H9 (cell line): ENCODE measurements at regions not wholly inside any gene's neighbourhood (a gene's known extent, or its start where the extent isn't known, plus 50 kb on each side); places are given as distances from the start of the nearest gene placed in this dataset.

Source experiments
- DNase-seq: peaks from one replicate; pipeline ENCODE4 v3.0.0-alpha.2; 2017
- H2AFZ ChIP-seq: one replicate; pipeline ENCODE4 v1.6.1; 2013; ENCODE audit warnings: mild to moderate bottlenecking, low read length, control low read depth, moderate library complexity
- H2AK5ac ChIP-seq: 2 replicates; pipeline ENCODE4 v1.6.1; 2013; ENCODE audit warnings: low read length, control low read depth, mixed read lengths; ENCODE audit not compliant: insufficient read length
- H2BK120ac ChIP-seq: one replicate; pipeline ENCODE4 v1.6.1; 2013; ENCODE audit warnings: low read depth, mild to moderate bottlenecking, low read length, control low read depth, inconsistent platforms; ENCODE audit not compliant: poor library complexity, severe bottlenecking
- H2BK12ac ChIP-seq: 2 replicates; pipeline ENCODE4 v1.6.1; 2013; ENCODE audit warnings: low read length, control low read depth, mixed read lengths, low read depth; ENCODE audit not compliant: insufficient read length
- H2BK15ac ChIP-seq: 2 replicates; pipeline ENCODE4 v1.6.1; 2013; ENCODE audit warnings: low read depth, low read length, control low read depth
- H2BK20ac ChIP-seq: one replicate; pipeline ENCODE4 v1.6.1; 2013; ENCODE audit warnings: low read depth, mild to moderate bottlenecking, low read length, control low read depth, inconsistent platforms; ENCODE audit not compliant: poor library complexity, severe bottlenecking
- H2BK5ac ChIP-seq: 2 replicates; pipeline ENCODE4 v1.6.1; 2013; ENCODE audit warnings: low read length, control low read depth, mixed read lengths; ENCODE audit not compliant: insufficient read length
- H3K14ac ChIP-seq: 2 replicates; pipeline ENCODE4 v1.6.1; 2013; ENCODE audit warnings: low read length, control low read depth; ENCODE audit not compliant: insufficient read depth
- H3K18ac ChIP-seq: 2 replicates; pipeline ENCODE4 v1.6.1; 2013; ENCODE audit warnings: low read depth, mild to moderate bottlenecking, mixed read lengths, low read length, control low read depth; ENCODE audit not compliant: insufficient read length
- H3K23ac ChIP-seq: 2 replicates; pipeline ENCODE4 v1.6.1; 2013; ENCODE audit warnings: low read length, control low read depth, mixed read lengths, low read depth; ENCODE audit not compliant: insufficient read length
- H3K23me2 ChIP-seq: 2 replicates; pipeline ENCODE4 v1.6.1; 2013; ENCODE audit warnings: low read depth, mild to moderate bottlenecking, mixed read lengths, low read length, control low read depth; ENCODE audit not compliant: insufficient read length, poor library complexity, severe bottlenecking
- H3K27ac ChIP-seq: 2 replicates; pipeline ENCODE4 v1.5.1; 2013; ENCODE audit warnings: low read length, control low read depth, mixed read lengths, low read depth; ENCODE audit not compliant: insufficient read length
- H3K27me3 ChIP-seq: 2 replicates; pipeline ENCODE4 v1.6.1; 2013; ENCODE audit warnings: low read length, control low read depth, inconsistent platforms; ENCODE audit not compliant: insufficient read depth
- H3K4ac ChIP-seq: 2 replicates; pipeline ENCODE4 v1.6.1; 2013; ENCODE audit warnings: low read depth, mild to moderate bottlenecking, control low read depth, inconsistent platforms, low read length, moderate library complexity
- H3K4me1 ChIP-seq: 2 replicates; pipeline ENCODE4 v1.6.1; 2013; ENCODE audit warnings: low read length, control low read depth, inconsistent platforms; ENCODE audit not compliant: insufficient read depth
- H3K4me2 ChIP-seq: 2 replicates; pipeline ENCODE4 v1.6.1; 2013; ENCODE audit warnings: low read length, control low read depth, mixed read lengths; ENCODE audit not compliant: insufficient read length, insufficient read depth
- H3K56ac ChIP-seq: 2 replicates; pipeline ENCODE4 v1.6.1; 2013; ENCODE audit warnings: low read depth, mild to moderate bottlenecking, mixed read lengths, low read length, control low read depth; ENCODE audit not compliant: insufficient read length
- H3K79me1 ChIP-seq: 2 replicates; pipeline ENCODE4 v1.6.1; 2013; ENCODE audit warnings: low read depth, mild to moderate bottlenecking, moderate library complexity, low read length, control low read depth, inconsistent platforms; ENCODE audit not compliant: insufficient read depth, poor library complexity, severe bottlenecking
- H3K79me2 ChIP-seq: 2 replicates; pipeline ENCODE4 v1.6.1; 2013; ENCODE audit warnings: low read length, control low read depth, inconsistent platforms; ENCODE audit not compliant: insufficient read depth
- H3K9ac ChIP-seq: 2 replicates; pipeline ENCODE4 v1.6.1; 2013; ENCODE audit warnings: low read length, control low read depth, mixed read lengths; ENCODE audit not compliant: insufficient read length; ENCODE audit errors: extremely low read depth
- H3K9me3 ChIP-seq: one replicate; pipeline ENCODE4 v1.6.1; 2013; ENCODE audit warnings: low read depth, low read length, inconsistent platforms; ENCODE audit not compliant: control insufficient read depth
- H3T11ph ChIP-seq: one replicate; pipeline ENCODE4 v1.6.1; 2013; ENCODE audit warnings: mild to moderate bottlenecking, low read length, control low read depth, inconsistent platforms
- H4K20me1 ChIP-seq: one replicate; pipeline ENCODE4 v1.6.1; 2013; ENCODE audit not compliant: control insufficient read depth, insufficient read length, insufficient read depth
- H4K5ac ChIP-seq: 2 replicates; pipeline ENCODE4 v1.6.1; 2013; ENCODE audit warnings: low read depth, mild to moderate bottlenecking, mixed read lengths, low read length, control low read depth; ENCODE audit not compliant: insufficient read length
- H4K8ac ChIP-seq: replicated peaks from 2 replicates; pipeline ENCODE4 v1.6.1; 2013; ENCODE audit warnings: low read length, control low read depth, mixed read lengths, low read depth; ENCODE audit not compliant: insufficient read length
- H4K91ac ChIP-seq: 2 replicates; pipeline ENCODE4 v1.6.1; 2013; ENCODE audit warnings: low read depth, mild to moderate bottlenecking, moderate library complexity, mixed read lengths, low read length, control low read depth; ENCODE audit not compliant: insufficient read length
- H3K27ac Mint-ChIP-seq, 3 experiments: 2 replicates in 2 of 3; 3 replicates in 1 of 3; pipeline ENCODE4 v1.8.0; 2020 to 2021; ENCODE audit warnings: mixed read lengths in 3 of 3, mild to moderate bottlenecking in 1 of 3, moderate library complexity in 1 of 3
- H3K27me3 Mint-ChIP-seq: 2 replicates; pipeline ENCODE4 v1.8.0; 2021; ENCODE audit warnings: low read depth, mild to moderate bottlenecking, moderate library complexity, mixed read lengths
- H3K36me3 Mint-ChIP-seq, 3 experiments: 2 replicates in 2 of 3; 3 replicates in 1 of 3; pipeline ENCODE4 v1.8.0; 2020 to 2021; ENCODE audit warnings: low read depth in 3 of 3, mixed read lengths in 3 of 3; ENCODE audit not compliant: insufficient read depth in 1 of 3
- H3K4me1 Mint-ChIP-seq, 2 experiments: 2 replicates each; pipeline ENCODE4 v1.8.0; 2020; ENCODE audit warnings: mixed read lengths in 2 of 2
- H3K4me3 Mint-ChIP-seq, 2 experiments: 2 replicates in 1 of 2; 3 replicates in 1 of 2; pipeline ENCODE4 v1.8.0; 2020 to 2021; ENCODE audit warnings: mild to moderate bottlenecking in 2 of 2, mixed read lengths in 2 of 2, moderate library complexity in 1 of 2
- H3K9me3 Mint-ChIP-seq, 2 experiments: 2 replicates in 1 of 2; 3 replicates in 1 of 2; pipeline ENCODE4 v1.8.0; 2020; ENCODE audit warnings: mild to moderate bottlenecking in 2 of 2, mixed read lengths in 2 of 2, moderate library complexity in 1 of 2
- CTCF ChIP-seq: fragments of 200-600 bp; sonication (generic); conservative IDR thresholded peaks from 3 replicates; pipeline ENCODE4 v1.8.0; 2021; ENCODE audit warnings: antibody characterized with exemption, mild to moderate bottlenecking
- WGBS: extraction: QIAGEN DNeasy Blood & Tissue Kit; methylation state at CpG from one replicate; pipeline ENCODE4 v1.1.7; 2013; ENCODE audit warnings: missing lambda C conversion rate, low lambda C conversion rate, mixed read lengths; ENCODE audit not compliant: insufficient read length; ENCODE audit errors: extremely low coverage; 5-methylcytosine and 5-hydroxymethylcytosine counted together

- Mint-ChIP-seq H3K36me3 (no peaks in the 10 kb centered on the region; a peak in 1 of 7 replicates), H3K27me3 (peaks cover 8% of the 10 kb centered on the region), H3K9me3 (no peaks in the 10 kb centered on the region), H3K4me3 (no peak overlapping the region), H3K27ac (no peak overlapping the region), H3K4me1 (peaks cover 9 to 14% of the 10 kb centered on the region in 2 experiments)
- Histone ChIP-seq H2BK12ac (no peak overlapping the region), H3K14ac (no peak overlapping the region), H2AK5ac (no peak overlapping the region), H4K8ac (no peak overlapping the region), H2BK5ac (no peak overlapping the region), H3K4me1 (no peaks in the 10 kb centered on the region), H3K79me1 (no peaks in the 10 kb centered on the region), H2AFZ (no peak overlapping the region), H3K9ac (no peak overlapping the region), H4K20me1 (no peaks in the 10 kb centered on the region), H3K9me3 (no peaks in the 10 kb centered on the region), H4K91ac (no peak overlapping the region), H2BK15ac (no peak overlapping the region), H3T11ph (no peak overlapping the region), H3K4ac (no peak overlapping the region), H3K27me3 (no peaks in the 10 kb centered on the region), H3K23ac (no peak overlapping the region), H2BK20ac (no peak overlapping the region), H4K5ac (no peak overlapping the region), H3K79me2 (no peaks in the 10 kb centered on the region), H3K18ac (no peak overlapping the region), H3K27ac (no peak overlapping the region), H3K56ac (no peak overlapping the region), H3K4me2 (no peak overlapping the region), H2BK120ac (no peak overlapping the region), H3K23me2 (no peaks in the 10 kb centered on the region)
- no CpG with 5 or more reads among the region's 8 CpGs for WGBS
- TF ChIP-seq CTCF: no peak
- DNase-seq: no peak
Observed at GRCh38 chr2:216758256-216759155, 63.2 kb upstream of the IGFBP5 start.
